Osteoblast (primary cell): ENCODE measurements at regions not wholly inside any gene's neighbourhood (a gene's known extent, or its start where the extent isn't known, plus 50 kb on each side); places are given as distances from the start of the nearest gene placed in this dataset.

Experiments
- DNase-seq: peaks from one replicate; pipeline ENCODE4 v3.0.0; 2011; ENCODE audit warnings: low spot score, mixed read lengths; ENCODE audit not compliant: insufficient read length; ENCODE audit errors: missing footprints
- H2AFZ ChIP-seq: 2 replicates; pipeline ENCODE4 v1.6.0; 2011; ENCODE audit warnings: mild to moderate bottlenecking, low read length
- H3K27ac ChIP-seq: 2 replicates; pipeline ENCODE4 v1.5.1; 2011; ENCODE audit warnings: mild to moderate bottlenecking, low read depth, low read length, moderate library complexity
- H3K27me3 ChIP-seq: 2 replicates; pipeline ENCODE4 v1.6.0; 2012; ENCODE audit warnings: mild to moderate bottlenecking, control low read depth, inconsistent platforms, low read length, moderate library complexity; ENCODE audit not compliant: insufficient read depth
- H3K36me3 ChIP-seq: 2 replicates; pipeline ENCODE4 v1.5.1; 2011; ENCODE audit warnings: mild to moderate bottlenecking, low read length, control low read depth, moderate library complexity; ENCODE audit not compliant: insufficient read depth
- H3K4me1 ChIP-seq: 2 replicates; pipeline ENCODE4 v1.5.1; 2011; ENCODE audit warnings: mild to moderate bottlenecking, low read length, control low read depth, moderate library complexity; ENCODE audit not compliant: insufficient read depth
- H3K4me2 ChIP-seq: 2 replicates; pipeline ENCODE4 v1.6.0; 2011; ENCODE audit warnings: mild to moderate bottlenecking, low read length; ENCODE audit not compliant: insufficient read depth
- H3K4me3 ChIP-seq: fragments of 200-600 bp; sonication (generic); 3 replicates; pipeline ENCODE4 v1.5.1; 2012; ENCODE audit warnings: mild to moderate bottlenecking, low read length, inconsistent platforms; ENCODE audit not compliant: insufficient read depth
- H3K79me2 ChIP-seq: 2 replicates; pipeline ENCODE4 v1.6.0; 2012; ENCODE audit warnings: mild to moderate bottlenecking, low read length, control low read depth, inconsistent platforms; ENCODE audit not compliant: insufficient read depth
- H3K9me3 ChIP-seq: 2 replicates; pipeline ENCODE4 v1.5.1; 2011; ENCODE audit warnings: low read depth, low read length, control low read depth
- H4K20me1 ChIP-seq: 2 replicates; pipeline ENCODE4 v1.6.0; 2012; ENCODE audit warnings: mild to moderate bottlenecking, low read length, control low read depth; ENCODE audit not compliant: insufficient read depth
- CTCF ChIP-seq: IDR thresholded peaks from 2 replicates; pipeline ENCODE4 v1.5.1; 2011; ENCODE audit warnings: mild to moderate bottlenecking, low read depth, low read length, moderate library complexity; ENCODE audit errors: extremely low read depth

DNA sequence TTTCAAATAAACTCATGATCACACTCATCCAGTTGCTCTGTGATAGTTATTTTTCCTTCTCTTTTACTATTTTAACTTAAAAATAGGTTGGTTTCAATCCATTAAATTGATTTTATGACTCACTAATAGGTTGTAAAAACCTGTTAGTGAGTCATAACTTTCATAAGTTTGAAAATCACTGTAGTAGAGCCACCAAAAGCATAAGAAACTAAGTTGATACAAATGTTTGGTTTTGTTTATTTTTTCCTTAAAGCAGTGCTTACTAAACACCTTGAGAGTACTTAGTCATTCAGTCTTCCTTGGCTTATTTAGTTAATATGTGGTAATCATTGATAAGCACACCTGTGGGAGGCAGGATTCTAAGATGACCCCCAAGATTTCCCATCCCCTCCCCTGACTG lies 312.1 kb upstream of the MAN1A1 start:
- no peak overlapping the region for H3K4me3 ChIP-seq
- no peaks in the 10 kb centered on the region for H3K27me3 ChIP-seq
- no peak for TF ChIP-seq CTCF
- no peak for DNase-seq
- no peaks in the 10 kb centered on the region for H3K79me2 ChIP-seq
- no peak overlapping the region for H3K4me2 ChIP-seq
- no peaks in the 10 kb centered on the region for H3K4me1 ChIP-seq
- H4K20me1 ChIP-seq = no peaks in the 10 kb centered on the region
- H2AFZ ChIP-seq = no peak overlapping the region
- H3K9me3 ChIP-seq = no peaks in the 10 kb centered on the region
- H3K36me3 ChIP-seq = no peaks in the 10 kb centered on the region
- H3K27ac ChIP-seq = no peak overlapping the region

DNA sequence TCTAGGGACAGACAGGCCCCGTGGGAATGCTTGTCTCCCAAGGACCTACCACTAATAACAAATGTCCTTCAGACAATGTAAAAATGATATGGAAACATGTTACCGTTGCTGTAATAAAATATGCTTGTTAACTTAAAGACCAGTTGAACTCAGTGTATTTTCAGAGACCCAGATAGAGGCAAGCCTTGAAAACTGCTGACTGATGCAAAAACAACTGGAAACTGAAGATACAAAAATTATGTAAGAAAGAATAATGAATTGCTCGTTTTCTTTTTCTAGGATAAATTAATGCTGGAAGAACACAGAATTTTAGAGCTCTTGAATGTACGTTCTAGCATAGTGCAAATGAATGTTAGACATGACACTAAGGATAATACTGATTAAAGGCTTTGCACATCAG lies 311.5 kb upstream of the MAN1A1 start:
- H3K4me2 ChIP-seq = no peak overlapping the region
- H3K9me3 ChIP-seq = no peaks in the 10 kb centered on the region
- H3K27me3 ChIP-seq = no peaks in the 10 kb centered on the region
- H2AFZ ChIP-seq = no peak overlapping the region
- no peak overlapping the region for H3K27ac ChIP-seq
- no peaks in the 10 kb centered on the region for H3K36me3 ChIP-seq
- TF ChIP-seq CTCF = no peak
- no peak overlapping the region for H3K4me3 ChIP-seq
- H4K20me1 ChIP-seq = no peaks in the 10 kb centered on the region
- no peak for DNase-seq
- no peaks in the 10 kb centered on the region for H3K4me1 ChIP-seq
- H3K79me2 ChIP-seq = no peaks in the 10 kb centered on the region

DNA sequence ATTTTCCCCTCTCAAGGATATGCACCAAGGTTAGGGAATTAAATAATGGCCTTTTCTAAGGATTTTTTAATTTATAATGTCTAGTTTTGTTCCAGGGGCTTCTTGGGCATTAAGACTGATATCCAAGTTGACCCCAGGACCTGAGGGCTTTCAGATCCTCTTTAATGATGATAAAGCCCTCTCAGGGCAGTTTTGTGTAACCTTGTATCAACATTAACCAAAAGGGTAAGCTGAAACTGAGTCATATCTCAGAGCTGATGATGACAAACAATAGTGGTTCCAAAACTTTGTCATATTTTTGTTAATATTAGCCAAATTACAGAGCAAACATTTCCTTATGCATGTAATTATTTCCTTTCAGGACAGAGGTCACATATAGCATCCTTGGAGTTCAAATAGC lies 309.4 kb upstream of the MAN1A1 start:
- no peak for TF ChIP-seq CTCF
- no peaks in the 10 kb centered on the region for H3K4me1 ChIP-seq

DNA sequence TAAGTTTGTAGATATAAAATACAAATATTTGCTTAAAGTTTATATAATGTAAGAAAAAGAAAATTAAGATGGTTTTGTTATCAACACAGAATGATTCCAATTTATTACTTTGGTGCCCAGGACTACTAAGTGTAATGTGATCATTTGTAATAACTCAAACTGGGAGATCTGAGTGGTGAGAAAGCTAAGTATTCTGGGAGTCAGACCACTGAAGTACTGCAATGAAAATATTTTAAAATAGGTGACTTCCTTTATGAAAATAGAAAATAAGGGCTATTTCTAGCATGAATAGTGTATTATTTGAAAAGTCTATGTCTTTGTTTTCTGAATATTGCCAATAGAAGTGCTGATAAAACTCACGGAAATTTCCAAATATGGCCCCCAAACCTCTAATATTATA lies 305.6 kb upstream of the MAN1A1 start:
- no peaks in the 10 kb centered on the region for H3K36me3 ChIP-seq
- no peak for DNase-seq
- H3K27me3 ChIP-seq = no peaks in the 10 kb centered on the region
- no peak overlapping the region for H2AFZ ChIP-seq
- H3K79me2 ChIP-seq = no peaks in the 10 kb centered on the region
- H3K4me2 ChIP-seq = no peak overlapping the region
- H4K20me1 ChIP-seq = no peaks in the 10 kb centered on the region
- H3K4me3 ChIP-seq = no peak overlapping the region
- TF ChIP-seq CTCF = no peak
- H3K27ac ChIP-seq = no peak overlapping the region
- H3K4me1 ChIP-seq = no peaks in the 10 kb centered on the region
- no peaks in the 10 kb centered on the region for H3K9me3 ChIP-seq

More for the DNA sequence above, 309.4 kb upstream of the MAN1A1 start:
- Histone ChIP-seq H2AFZ (no peak overlapping the region), H3K4me2 (no peak overlapping the region), H3K27ac (no peak overlapping the region), H3K27me3 (no peaks in the 10 kb centered on the region), H3K9me3 (no peaks in the 10 kb centered on the region), H4K20me1 (no peaks in the 10 kb centered on the region), H3K4me3 (no peak overlapping the region), H3K36me3 (no peaks in the 10 kb centered on the region), H3K79me2 (no peaks in the 10 kb centered on the region)
- no peak for DNase-seq
